HUES64 (cell line): ENCODE measurements at regions not wholly inside any gene's neighbourhood (a gene's known extent, or its start where the extent isn't known, plus 50 kb on each side); places are given as distances from the start of the nearest gene placed in this dataset.

ENCODE experiments used
- H3K27ac ChIP-seq: 2 replicates; pipeline ENCODE4 v1.7.0; 2013; ENCODE audit warnings: low read depth, low read length, inconsistent platforms
- H3K27me3 ChIP-seq: 2 replicates; pipeline ENCODE4 v1.6.1; 2013; ENCODE audit warnings: mild to moderate bottlenecking, low read length; ENCODE audit not compliant: insufficient read depth
- H3K36me3 ChIP-seq: 2 replicates; pipeline ENCODE4 v1.6.1; 2013; ENCODE audit warnings: mild to moderate bottlenecking, low read length; ENCODE audit not compliant: insufficient read depth
- H3K4me1 ChIP-seq: 2 replicates; pipeline ENCODE4 v1.6.1; 2013; ENCODE audit warnings: mild to moderate bottlenecking, low read length, moderate library complexity; ENCODE audit not compliant: insufficient read depth
- H3K4me3 ChIP-seq: 2 replicates; pipeline ENCODE4 v1.5.1; 2013; ENCODE audit warnings: mild to moderate bottlenecking, low read length, moderate library complexity
- H3K9ac ChIP-seq: 2 replicates; pipeline ENCODE4 v1.6.1; 2013; ENCODE audit warnings: mild to moderate bottlenecking, low read depth, low read length
- H3K9me3 ChIP-seq: 2 replicates; pipeline ENCODE4 v1.6.1; 2013; ENCODE audit warnings: low read depth, low read length; ENCODE audit not compliant: insufficient read depth
- WGBS: fragments of 150-250, 120-280 bp; methylation state at CpG from one replicate; pipeline ENCODE4 v1.1.7; 2013; ENCODE audit warnings: missing lambda C conversion rate; 5-methylcytosine and 5-hydroxymethylcytosine counted together

- 96% methylated on average over 7 of the region's 7 CpGs for WGBS
- H3K9me3 ChIP-seq: no peaks in the 10 kb centered on the region
- H3K9ac ChIP-seq: no peak overlapping the region
- no peak overlapping the region for H3K4me3 ChIP-seq
- no peaks in the 10 kb centered on the region; the same call in 1 of the 2 replicates for H3K4me1 ChIP-seq
- no peaks in the 10 kb centered on the region for H3K27me3 ChIP-seq
- no peak overlapping the region for H3K27ac ChIP-seq
- H3K36me3 ChIP-seq: no peaks in the 10 kb centered on the region
Measured at GRCh38 chr22:48357961-48358360, 1469.7 kb downstream of the BRD1 start.

GRCh38 chr22:48357196-48357595 is 1470.5 kb downstream of the BRD1 start:
- H3K9ac ChIP-seq: no peak overlapping the region
- H3K9me3 ChIP-seq: no peaks in the 10 kb centered on the region
- H3K4me1 ChIP-seq: no peaks in the 10 kb centered on the region; the same call in 1 of the 2 replicates
- H3K4me3 ChIP-seq: no peak overlapping the region
- H3K27ac ChIP-seq: no peak overlapping the region
- H3K27me3 ChIP-seq: no peaks in the 10 kb centered on the region
- no peaks in the 10 kb centered on the region for H3K36me3 ChIP-seq
- WGBS: 60% methylated on average over 13 of the region's 13 CpGs

DNA sequence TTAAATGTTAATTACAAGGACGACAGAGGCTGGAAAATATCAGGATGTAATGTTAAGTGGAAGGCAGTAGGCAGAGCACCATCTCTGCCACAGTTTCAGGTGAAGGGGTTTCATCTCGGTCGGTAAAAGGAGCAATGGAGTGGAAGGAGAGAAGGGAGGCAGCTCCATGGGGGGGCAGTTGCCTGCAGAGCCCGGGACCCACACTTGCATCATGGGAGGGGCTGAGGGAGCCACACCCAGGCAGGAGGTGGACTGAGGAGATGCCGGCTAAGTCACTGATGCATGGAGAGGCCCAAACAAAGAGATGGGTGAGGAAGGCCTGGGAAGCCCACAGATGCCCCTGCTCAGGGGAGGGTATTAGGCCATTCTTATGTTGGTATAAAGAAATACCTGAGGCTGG is 1470.9 kb downstream of the BRD1 start:
- no peak overlapping the region for H3K4me3 ChIP-seq
- 86% methylated on average over 5 of the region's 5 CpGs for WGBS
- no peaks in the 10 kb centered on the region for H3K36me3 ChIP-seq
- H3K9me3 ChIP-seq: no peaks in the 10 kb centered on the region
- no peaks in the 10 kb centered on the region for H3K27me3 ChIP-seq
- no peaks in the 10 kb centered on the region; the same call in 1 of the 2 replicates for H3K4me1 ChIP-seq
- no peak overlapping the region for H3K27ac ChIP-seq
- no peak overlapping the region for H3K9ac ChIP-seq

- Histone ChIP-seq H3K4me1 (no peaks in the 10 kb centered on the region; the same call in 1 of the 2 replicates), H3K27me3 (no peaks in the 10 kb centered on the region), H3K4me3 (no peak overlapping the region), H3K36me3 (no peaks in the 10 kb centered on the region), H3K27ac (no peak overlapping the region), H3K9ac (no peak overlapping the region), H3K9me3 (no peaks in the 10 kb centered on the region)
- WGBS: 94% methylated on average over 3 of the region's 5 CpGs
Measured at GRCh38 chr22:48354096-48354495, 1473.6 kb downstream of the BRD1 start.

DNA sequence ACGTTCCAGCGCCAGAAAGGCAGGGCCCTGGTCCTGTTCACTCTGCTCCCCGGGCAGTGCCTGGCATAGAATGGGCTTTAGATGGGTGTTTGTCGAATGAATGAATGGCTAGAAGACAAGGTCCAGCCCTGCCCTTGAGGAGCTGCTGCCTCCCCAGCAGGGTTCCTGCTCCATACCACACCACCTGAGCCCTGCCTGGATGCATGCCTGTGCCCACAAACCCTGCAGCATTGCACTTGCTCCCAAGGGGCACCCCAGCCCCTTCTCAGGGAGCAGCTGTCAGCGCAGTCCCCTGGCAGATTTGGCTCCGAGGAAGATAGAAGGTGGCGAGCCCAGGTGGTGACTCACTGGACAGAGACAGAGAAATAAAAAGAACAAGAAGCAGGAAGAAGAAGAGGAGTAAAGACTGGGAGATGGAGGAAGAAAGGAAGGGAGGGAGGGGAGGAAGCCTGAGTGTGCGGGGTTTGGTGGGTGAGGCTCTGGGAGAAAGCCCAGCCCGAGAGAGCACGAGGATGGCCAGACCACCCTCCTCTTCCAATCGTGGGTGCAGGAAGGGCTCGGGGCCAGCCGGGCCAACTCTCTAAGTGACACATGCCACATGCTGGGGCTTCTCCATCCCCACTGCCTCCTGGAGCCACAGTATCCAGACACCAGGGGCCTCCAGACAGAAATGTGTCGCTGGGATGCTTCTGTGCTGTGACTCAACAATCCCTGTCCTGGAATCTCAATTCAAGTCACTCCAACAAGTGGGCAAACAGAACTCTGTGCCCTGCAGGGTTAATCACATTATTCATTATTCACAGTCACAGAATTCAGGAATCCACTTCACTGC is 1474.3 kb downstream of the BRD1 start:
- 96% methylated on average over 14 of the region's 14 CpGs for WGBS
- H3K36me3 ChIP-seq: no peaks in the 10 kb centered on the region
- H3K4me1 ChIP-seq: no peaks in the 10 kb centered on the region; the same call in 1 of the 2 replicates
- H3K9me3 ChIP-seq: no peaks in the 10 kb centered on the region
- H3K27ac ChIP-seq: no peak overlapping the region
- no peak overlapping the region for H3K4me3 ChIP-seq
- H3K27me3 ChIP-seq: no peaks in the 10 kb centered on the region
- no peak overlapping the region for H3K9ac ChIP-seq

DNA sequence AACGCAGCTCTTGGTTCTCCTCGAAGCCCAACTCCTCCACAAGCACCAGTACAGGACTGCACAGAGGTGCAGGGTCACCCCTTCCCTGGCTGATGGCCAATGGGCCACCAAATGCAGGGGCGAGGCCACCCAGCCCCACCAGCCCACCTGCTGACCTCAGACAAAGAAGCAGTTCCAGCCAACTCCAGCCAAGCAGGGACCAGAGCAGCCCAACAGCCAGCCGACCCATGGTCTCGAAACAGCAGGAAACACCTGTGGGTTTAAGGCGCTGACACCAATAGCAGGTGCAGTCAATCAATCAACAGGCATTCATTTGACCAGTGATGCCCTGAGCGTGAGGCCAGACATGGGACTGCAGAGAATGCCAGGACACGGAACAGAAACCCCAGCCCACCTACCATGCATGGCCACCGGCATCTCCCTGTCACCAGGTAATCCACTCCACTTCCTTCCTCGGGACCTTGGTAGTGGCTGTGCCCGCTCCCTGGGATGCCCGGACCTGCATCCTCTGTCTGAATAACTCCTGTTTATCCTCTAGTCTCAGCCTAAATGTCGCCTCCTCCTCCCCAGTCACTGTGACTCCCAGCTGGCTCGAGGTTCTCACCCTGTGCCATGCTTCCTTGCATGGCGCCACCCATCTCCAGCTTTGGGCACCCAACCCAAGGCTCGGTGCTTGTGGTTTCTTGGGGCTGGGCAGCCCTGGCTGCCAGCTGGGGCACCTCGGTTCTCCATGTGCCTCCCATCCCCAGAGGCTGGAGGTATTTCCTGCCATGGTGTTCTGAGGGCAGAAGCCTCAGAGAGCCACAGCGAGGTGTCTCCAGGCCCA is 1475.4 kb downstream of the BRD1 start:
- Histone ChIP-seq H3K36me3 (no peaks in the 10 kb centered on the region), H3K4me3 (no peak overlapping the region), H3K27ac (no peak overlapping the region), H3K4me1 (no peaks in the 10 kb centered on the region; the same call in 1 of the 2 replicates), H3K27me3 (no peaks in the 10 kb centered on the region), H3K9me3 (no peaks in the 10 kb centered on the region), H3K9ac (no peak overlapping the region)
- WGBS: 95% methylated on average over 18 of the region's 18 CpGs

DNA sequence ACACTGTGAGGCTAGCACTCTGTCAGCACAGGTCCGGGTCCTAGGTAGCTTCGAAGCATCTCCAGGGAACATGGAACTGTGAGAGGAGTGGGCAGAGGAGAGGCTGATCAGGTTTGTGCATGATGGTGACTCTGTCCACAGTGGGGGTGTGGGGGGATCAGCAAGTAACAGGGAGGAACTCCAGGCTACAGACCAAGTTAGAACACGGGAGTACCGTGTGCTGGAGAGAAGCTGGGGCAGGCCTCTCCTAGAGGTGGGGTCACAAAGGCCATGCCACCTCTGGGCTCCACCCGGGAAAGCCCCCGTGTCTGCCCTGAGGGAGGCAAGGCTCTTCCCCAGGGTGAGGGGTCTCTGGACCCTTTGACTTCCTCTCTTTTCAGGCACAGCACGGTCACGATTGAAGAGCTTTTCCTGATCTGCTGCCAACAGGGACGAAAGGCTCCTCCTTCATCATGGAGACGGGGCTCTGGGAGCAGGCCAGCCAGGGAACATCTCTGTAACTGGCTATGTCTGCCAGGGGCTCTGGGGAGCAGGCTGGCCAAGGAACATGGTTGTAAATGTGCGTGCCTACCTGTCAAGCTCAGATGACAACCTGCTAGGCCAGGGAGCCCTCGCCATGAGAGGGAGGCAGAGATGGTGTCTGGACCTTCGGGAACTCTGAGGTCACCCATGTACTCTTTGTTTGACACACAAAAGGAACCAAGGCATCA is 1476.1 kb downstream of the BRD1 start:
- Histone ChIP-seq H3K27me3 (no peaks in the 10 kb centered on the region), H3K27ac (no peak overlapping the region), H3K36me3 (no peaks in the 10 kb centered on the region), H3K9me3 (no peaks in the 10 kb centered on the region), H3K9ac (no peak overlapping the region), H3K4me1 (no peaks in the 10 kb centered on the region; the same call in 1 of the 2 replicates), H3K4me3 (no peak overlapping the region)
- WGBS: 96% methylated on average over 13 of the region's 13 CpGs

DNA sequence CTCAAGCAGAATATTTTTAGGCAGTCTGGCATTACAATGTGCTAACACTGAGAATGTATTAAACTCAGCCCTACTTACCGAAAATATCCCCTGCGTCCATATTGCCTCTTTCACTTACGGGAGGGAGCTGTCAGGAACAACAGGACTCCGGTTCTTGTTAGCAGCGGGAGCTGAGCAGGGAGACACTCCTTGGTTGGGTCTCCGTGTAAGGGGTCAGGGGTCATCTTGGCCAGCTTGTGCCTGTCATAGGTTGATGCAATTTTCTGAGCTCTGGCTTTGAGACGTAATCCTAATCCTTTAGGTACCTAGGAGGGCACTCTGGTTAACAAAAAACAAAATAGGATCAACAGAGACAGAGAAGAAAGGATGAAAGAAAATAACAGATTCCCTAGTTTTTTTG is 1477.2 kb downstream of the BRD1 start:
- WGBS: 83% methylated on average over 7 of the region's 7 CpGs
- Histone ChIP-seq H3K4me3 (no peak overlapping the region), H3K27me3 (no peaks in the 10 kb centered on the region), H3K4me1 (no peaks in the 10 kb centered on the region), H3K9me3 (no peaks in the 10 kb centered on the region), H3K9ac (no peak overlapping the region), H3K36me3 (no peaks in the 10 kb centered on the region), H3K27ac (no peak overlapping the region)

GRCh38 chr22:48348855-48349254 is 1478.8 kb downstream of the BRD1 start:
- Histone ChIP-seq H3K4me1 (no peaks in the 10 kb centered on the region), H3K9me3 (no peaks in the 10 kb centered on the region), H3K9ac (no peak overlapping the region), H3K27me3 (no peaks in the 10 kb centered on the region), H3K4me3 (no peak overlapping the region), H3K27ac (no peak overlapping the region), H3K36me3 (no peaks in the 10 kb centered on the region)
- 94% methylated on average over 1 of the region's 1 CpG for WGBS

DNA sequence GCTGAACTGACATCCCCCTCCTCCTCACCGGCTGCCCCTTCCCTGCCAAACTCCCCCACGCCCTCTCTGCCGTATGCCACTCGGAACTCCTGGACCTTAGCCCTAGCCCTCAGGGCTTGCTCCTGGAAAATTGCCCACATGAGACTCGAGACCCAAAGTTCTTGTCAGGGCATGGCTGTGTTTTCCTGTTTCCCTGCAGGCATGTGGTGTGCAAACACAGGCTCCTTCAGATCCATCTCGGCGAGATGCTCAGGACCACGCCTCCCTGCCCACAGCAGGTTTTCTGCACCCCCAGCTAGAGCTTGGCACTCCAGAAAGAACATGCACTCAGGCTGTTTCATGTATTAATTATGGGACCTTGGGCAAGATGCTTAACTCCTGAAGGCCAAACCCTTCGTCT is 1480.4 kb downstream of the BRD1 start:
- 93% methylated on average over 9 of the region's 9 CpGs for WGBS
- Histone ChIP-seq H3K27ac (no peak overlapping the region), H3K4me1 (peaks cover 5% of the 10 kb centered on the region; the same call in 1 of the 2 replicates), H3K9ac (no peak overlapping the region), H3K9me3 (no peaks in the 10 kb centered on the region), H3K4me3 (no peak overlapping the region), H3K36me3 (no peaks in the 10 kb centered on the region), H3K27me3 (peaks cover 6% of the 10 kb centered on the region; the same call in 1 of the 2 replicates)

- peaks cover 9% of the 10 kb centered on the region for H3K27me3 ChIP-seq
- peaks cover 5% of the 10 kb centered on the region; the same call in 1 of the 2 replicates for H3K4me1 ChIP-seq
- H3K4me3 ChIP-seq: no peak overlapping the region
- no peak overlapping the region for H3K27ac ChIP-seq
- H3K9me3 ChIP-seq: no peaks in the 10 kb centered on the region
- H3K36me3 ChIP-seq: no peaks in the 10 kb centered on the region
- H3K9ac ChIP-seq: no peak overlapping the region
- 93% methylated on average over 13 of the region's 13 CpGs for WGBS
Measured at GRCh38 chr22:48346911-48347310, 1480.8 kb downstream of the BRD1 start.
